Breast epithelium (tissue), 4 donors: ENCODE measurements at regions not wholly inside any gene's neighbourhood (a gene's known extent, or its start where the extent isn't known, plus 50 kb on each side); places are given as distances from the start of the nearest gene placed in this dataset.
A peak's percentile ranks its signal among the peaks of the same experiment; 100 is the strongest.

Experiments
- DNase-seq, 2 donors: peaks; one replicate each; pipeline ENCODE4 v3.0.0-alpha.2; 2019; ENCODE audit warnings: low spot score in 2 of 2
- H3K27ac ChIP-seq, 2 donors: fragments of 200-600 bp; sonication (generic) in 1 of 2; one replicate each; pipeline ENCODE4 v1.5.1; 2016 to 2019; ENCODE audit warnings: mild to moderate bottlenecking in 1 of 2
- H3K27me3 ChIP-seq, 2 donors: fragments of 200-600 bp; sonication (generic) in 1 of 2; one replicate each; pipeline versions ENCODE4 v1.5.1 to v1.6.0; 2017 to 2019; ENCODE audit warnings: control low read depth in 1 of 2, mild to moderate bottlenecking in 1 of 2
- H3K36me3 ChIP-seq: fragments of 200-600 bp; one replicate; pipeline ENCODE4 v1.5.1; 2019
- H3K4me1 ChIP-seq, 2 donors: fragments of 200-600 bp; sonication (generic); one replicate each; pipeline ENCODE4 v1.5.1; 2016 to 2019; ENCODE audit warnings: control low read depth in 1 of 2
- H3K4me3 ChIP-seq, 3 donors: fragments of 200-600 bp; sonication (generic); 1 replicate in 2 of 3; 2 replicates in 1 of 3; pipeline ENCODE4 v1.5.1; 2016 to 2019; ENCODE audit warnings: mild to moderate bottlenecking in 3 of 3, moderate library complexity in 2 of 3
- H3K9me3 ChIP-seq, 2 donors: fragments of 200-600 bp; sonication (generic) in 1 of 2; one replicate each; pipeline ENCODE4 v1.5.1; 2016 to 2019; ENCODE audit warnings: control low read depth in 1 of 2
- POLR2A ChIP-seq: fragments of 450-650 bp; IDR thresholded peaks from one replicate; pipeline ENCODE4 v1.6.1; 2016; ENCODE audit warnings: antibody characterized with exemption, mild to moderate bottlenecking, moderate library complexity
- POLR2AphosphoS5 ChIP-seq, 3 donors: sonication (generic); formaldehyde crosslinking; IDR thresholded peaks; one replicate each; pipeline ENCODE4 v1.6.1; 2017; ENCODE audit warnings: antibody characterized with exemption in 3 of 3
- intact Hi-C: fragments of 100-400 bp; cut with DNase I; formaldehyde crosslinking; loops from one replicate; pipeline ENCODE4 v1.15.1; 2023; ENCODE audit warnings: low total_unique reads
- TF ChIP-seq, protein P1 (sequence below), 3 donors: fragments of 450-650 bp; IDR thresholded peaks; one replicate each; pipeline ENCODE4 v1.5.1; 2016 to 2017; ENCODE audit warnings: antibody characterized with exemption in 3 of 3, mild to moderate bottlenecking in 3 of 3, moderate library complexity in 3 of 3

DNA sequence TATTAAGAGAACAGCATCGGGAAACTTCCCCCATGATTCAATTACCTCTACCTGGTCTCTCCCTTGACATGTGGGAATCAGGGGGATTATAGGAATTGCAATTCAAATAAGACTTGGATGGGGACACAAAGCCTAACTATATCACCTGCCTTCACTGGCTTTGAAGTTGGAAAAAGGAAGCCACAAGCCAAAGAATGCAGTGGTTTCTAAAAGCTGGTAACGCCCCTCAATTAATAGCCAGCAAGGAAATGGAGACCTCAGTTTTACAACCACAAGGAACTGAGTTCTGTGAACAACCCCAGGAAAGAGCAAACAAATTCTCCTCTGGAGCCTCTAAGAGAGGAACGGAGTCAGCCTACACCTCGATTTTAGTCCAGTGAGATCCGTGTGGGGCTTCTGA lies 244.1 kb downstream of the TFAP2A start:
- no peak for TF ChIP-seq POLR2AphosphoS5 (IDR thresholded peaks at IDR 0.05)
- TF ChIP-seq POLR2A, result no peak
- TF ChIP-seq, protein P1, sequence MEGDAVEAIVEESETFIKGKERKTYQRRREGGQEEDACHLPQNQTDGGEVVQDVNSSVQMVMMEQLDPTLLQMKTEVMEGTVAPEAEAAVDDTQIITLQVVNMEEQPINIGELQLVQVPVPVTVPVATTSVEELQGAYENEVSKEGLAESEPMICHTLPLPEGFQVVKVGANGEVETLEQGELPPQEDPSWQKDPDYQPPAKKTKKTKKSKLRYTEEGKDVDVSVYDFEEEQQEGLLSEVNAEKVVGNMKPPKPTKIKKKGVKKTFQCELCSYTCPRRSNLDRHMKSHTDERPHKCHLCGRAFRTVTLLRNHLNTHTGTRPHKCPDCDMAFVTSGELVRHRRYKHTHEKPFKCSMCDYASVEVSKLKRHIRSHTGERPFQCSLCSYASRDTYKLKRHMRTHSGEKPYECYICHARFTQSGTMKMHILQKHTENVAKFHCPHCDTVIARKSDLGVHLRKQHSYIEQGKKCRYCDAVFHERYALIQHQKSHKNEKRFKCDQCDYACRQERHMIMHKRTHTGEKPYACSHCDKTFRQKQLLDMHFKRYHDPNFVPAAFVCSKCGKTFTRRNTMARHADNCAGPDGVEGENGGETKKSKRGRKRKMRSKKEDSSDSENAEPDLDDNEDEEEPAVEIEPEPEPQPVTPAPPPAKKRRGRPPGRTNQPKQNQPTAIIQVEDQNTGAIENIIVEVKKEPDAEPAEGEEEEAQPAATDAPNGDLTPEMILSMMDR (IDR thresholded peaks at IDR 0.05), result no peak
- Histone ChIP-seq H3K27me3 (no peaks in the 10 kb centered on the region), H3K9me3 (no peaks in the 10 kb centered on the region), H3K27ac (no peak overlapping the region), H3K36me3 (no peaks in the 10 kb centered on the region), H3K4me1 (no peaks in the 10 kb centered on the region), H3K4me3 (no peak overlapping the region)
- intact Hi-C loops, result no loop called here
- no peak for DNase-seq

DNA sequence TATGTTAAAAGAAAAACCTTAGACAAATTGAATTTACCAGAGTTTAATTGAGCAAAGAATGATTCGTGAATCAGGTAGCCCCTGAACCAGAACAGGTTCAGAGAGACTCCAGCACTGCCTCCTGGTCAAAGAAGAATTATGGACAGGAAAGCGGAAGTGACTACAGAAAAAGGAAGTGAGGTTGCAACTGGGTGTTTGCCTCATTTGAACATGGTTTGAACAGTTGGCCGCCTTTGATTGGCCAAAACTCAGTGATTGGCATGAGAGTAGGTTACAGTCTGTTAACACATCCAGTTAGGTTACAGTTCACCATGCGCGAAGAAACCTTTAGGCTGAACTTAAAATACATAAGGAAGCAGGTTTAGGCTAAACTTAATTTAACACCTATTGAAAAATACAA lies 248.8 kb downstream of the TFAP2A start:
- Histone ChIP-seq H3K27ac (peak overlapping the region in 1 of 2 donors; percentile 87), H3K36me3 (no peaks in the 10 kb centered on the region), H3K4me1 (no peaks in the 10 kb centered on the region), H3K9me3 (no peaks in the 10 kb centered on the region), H3K27me3 (no peaks in the 10 kb centered on the region), H3K4me3 (no peak overlapping the region)
- intact Hi-C loops, result no loop called here
- TF ChIP-seq POLR2AphosphoS5 (IDR thresholded peaks at IDR 0.05) (no peak), POLR2A (no peak)
- TF ChIP-seq, protein P1 (IDR thresholded peaks at IDR 0.05), result no peak
- DNase-seq, result no peak

- TF ChIP-seq POLR2AphosphoS5 (IDR thresholded peaks at IDR 0.05) (peak in 2 of 3 donors; percentile 36 to 53), POLR2A (no peak)
- TF ChIP-seq, protein P1 (IDR thresholded peaks at IDR 0.05), result no peak
- no peaks in the 10 kb centered on the region for H3K27me3 ChIP-seq
- intact Hi-C loops, result no loop called here
- H3K9me3 ChIP-seq, result peaks cover 0 to 5% of the 10 kb centered on the region in 2 donors
- H3K4me1 ChIP-seq, result no peaks in the 10 kb centered on the region
- peak overlapping the region in 2 of 3 donors; percentile 36 to 53 for H3K4me3 ChIP-seq
- H3K36me3 ChIP-seq, result no peaks in the 10 kb centered on the region
- peak; percentile 74 to 84 for DNase-seq
- H3K27ac ChIP-seq, result peak overlapping the region; percentile 87 to 93
These were observed 251.5 kb downstream of the TFAP2A start for GRCh38 chr6:10163203-10163962.

DNA sequence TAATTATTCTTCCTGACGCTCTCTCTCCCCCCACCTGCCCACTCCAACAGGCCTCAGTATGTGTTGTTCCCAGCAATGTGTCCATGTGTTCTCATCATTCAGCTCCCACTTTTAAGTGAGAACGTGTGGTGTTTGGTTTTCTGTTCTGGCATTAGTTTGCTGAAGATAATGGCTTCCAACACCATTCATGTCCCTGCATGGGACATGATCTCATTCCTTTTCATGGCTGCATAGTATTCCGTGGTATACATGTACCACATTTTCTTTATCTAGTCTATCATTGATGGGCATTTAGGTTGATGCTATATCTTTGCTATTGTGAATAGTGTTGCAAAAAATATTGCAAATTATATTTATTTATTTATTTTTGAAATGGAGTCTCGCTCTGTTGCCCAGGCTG lies 258.0 kb downstream of the TFAP2A start:
- no peak for DNase-seq
- Histone ChIP-seq H3K27me3 (no peaks in the 10 kb centered on the region), H3K4me1 (no peaks in the 10 kb centered on the region), H3K9me3 (peaks cover 0 to 5% of the 10 kb centered on the region in 2 donors), H3K27ac (no peak overlapping the region), H3K4me3 (no peak overlapping the region), H3K36me3 (no peaks in the 10 kb centered on the region)
- TF ChIP-seq POLR2AphosphoS5 (IDR thresholded peaks at IDR 0.05) (no peak), POLR2A (no peak)
- TF ChIP-seq, protein P1 (IDR thresholded peaks at IDR 0.05), result no peak
- intact Hi-C loops, result no loop called here

GRCh38 chr6:10154251-10154650 lies 260.6 kb downstream of the TFAP2A start:
- no peaks in the 10 kb centered on the region for H3K27me3 ChIP-seq
- no peaks in the 10 kb centered on the region for H3K36me3 ChIP-seq
- no peaks in the 10 kb centered on the region for H3K4me1 ChIP-seq
- H3K27ac ChIP-seq, result no peak overlapping the region
- intact Hi-C loops, result no loop called here
- no peaks in the 10 kb centered on the region for H3K9me3 ChIP-seq
- no peak for TF ChIP-seq POLR2AphosphoS5 (IDR thresholded peaks at IDR 0.05)
- TF ChIP-seq, protein P1 (IDR thresholded peaks at IDR 0.05), result no peak
- no peak for TF ChIP-seq POLR2A
- no peak for DNase-seq
- H3K4me3 ChIP-seq, result no peak overlapping the region
